22Rv1 (cell line): ENCODE measurements at regions not wholly inside any gene's neighbourhood (a gene's known extent, or its start where the extent isn't known, plus 50 kb on each side); places are given as distances from the start of the nearest gene placed in this dataset.

Experiments
- ZFX ChIP-seq: fragments of 450-650 bp; IDR thresholded peaks from 2 replicates; pipeline ENCODE4 v1.6.1; 2017; ENCODE audit warnings: antibody characterized with exemption, borderline replicate concordance
- TF ChIP-seq, protein P1 (sequence below): fragments of 450-650 bp; IDR thresholded peaks from 2 replicates; pipeline ENCODE4 v1.5.1; 2017; ENCODE audit warnings: mild to moderate bottlenecking

DNA sequence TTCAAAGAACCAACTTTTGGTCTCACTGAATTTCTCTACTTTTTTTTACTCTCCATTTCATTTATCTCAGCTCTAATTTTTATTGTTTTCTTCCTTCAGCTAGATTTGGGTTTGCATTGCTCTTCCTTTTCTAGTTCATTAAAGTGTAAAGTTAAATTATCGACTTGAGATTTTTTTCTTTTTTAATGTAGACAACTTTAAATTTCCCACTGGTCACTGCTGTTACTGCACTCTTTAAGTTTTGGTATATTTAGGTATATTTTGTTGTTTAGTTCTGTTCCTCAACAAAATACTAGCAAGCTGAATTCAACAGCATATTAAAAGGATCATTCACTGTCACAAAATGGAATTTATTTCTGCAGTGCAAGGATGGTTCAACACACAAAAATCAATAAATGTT is 572.0 kb upstream of the DIAPH2 start:
- TF ChIP-seq, protein P1, sequence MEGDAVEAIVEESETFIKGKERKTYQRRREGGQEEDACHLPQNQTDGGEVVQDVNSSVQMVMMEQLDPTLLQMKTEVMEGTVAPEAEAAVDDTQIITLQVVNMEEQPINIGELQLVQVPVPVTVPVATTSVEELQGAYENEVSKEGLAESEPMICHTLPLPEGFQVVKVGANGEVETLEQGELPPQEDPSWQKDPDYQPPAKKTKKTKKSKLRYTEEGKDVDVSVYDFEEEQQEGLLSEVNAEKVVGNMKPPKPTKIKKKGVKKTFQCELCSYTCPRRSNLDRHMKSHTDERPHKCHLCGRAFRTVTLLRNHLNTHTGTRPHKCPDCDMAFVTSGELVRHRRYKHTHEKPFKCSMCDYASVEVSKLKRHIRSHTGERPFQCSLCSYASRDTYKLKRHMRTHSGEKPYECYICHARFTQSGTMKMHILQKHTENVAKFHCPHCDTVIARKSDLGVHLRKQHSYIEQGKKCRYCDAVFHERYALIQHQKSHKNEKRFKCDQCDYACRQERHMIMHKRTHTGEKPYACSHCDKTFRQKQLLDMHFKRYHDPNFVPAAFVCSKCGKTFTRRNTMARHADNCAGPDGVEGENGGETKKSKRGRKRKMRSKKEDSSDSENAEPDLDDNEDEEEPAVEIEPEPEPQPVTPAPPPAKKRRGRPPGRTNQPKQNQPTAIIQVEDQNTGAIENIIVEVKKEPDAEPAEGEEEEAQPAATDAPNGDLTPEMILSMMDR: no peak
- TF ChIP-seq ZFX: no peak
